ENCODE measurements at regions not wholly inside any gene's neighbourhood (a gene's known extent, or its start where the extent isn't known, plus 50 kb on each side); places are given as distances from the start of the nearest gene placed in this dataset.
A peak's percentile ranks its signal among the peaks of the same experiment; 100 is the strongest.

GRCh38 chr1:244319283-244320132 is 132.2 kb downstream of the ADSS2 start:
- WGBS, 2 donors: 48 to 71% methylated on average over 9 of the region's 9 CpGs
- Histone ChIP-seq H3K4me3 (no peak overlapping the region), H3K27ac (peak overlapping the region; percentile 77 to 86 (median 83)), H3K4me1 (peaks cover 20 to 42% (median 35%) of the 10 kb centered on the region in 4 donors), H3K9me3 (no peaks in the 10 kb centered on the region), H3K36me3 (no peaks in the 10 kb centered on the region), H3K27me3 (no peaks in the 10 kb centered on the region)
- DNase-seq (peak in 1 of 2 donors; percentile 57), ATAC-seq (ENCODE audit: low FRiP score in 2 of 2) (peak; percentile 75 to 78)
- peak in 1 of 4 donors; percentile 49 for TF ChIP-seq EP300 (IDR thresholded peaks at IDR 0.05)
- peak in 1 of 2 donors; percentile 63 for TF ChIP-seq POLR2AphosphoS5 (IDR thresholded peaks at IDR 0.05)
- TF ChIP-seq POLR2A (IDR thresholded peaks at IDR 0.05): no peak

DNA sequence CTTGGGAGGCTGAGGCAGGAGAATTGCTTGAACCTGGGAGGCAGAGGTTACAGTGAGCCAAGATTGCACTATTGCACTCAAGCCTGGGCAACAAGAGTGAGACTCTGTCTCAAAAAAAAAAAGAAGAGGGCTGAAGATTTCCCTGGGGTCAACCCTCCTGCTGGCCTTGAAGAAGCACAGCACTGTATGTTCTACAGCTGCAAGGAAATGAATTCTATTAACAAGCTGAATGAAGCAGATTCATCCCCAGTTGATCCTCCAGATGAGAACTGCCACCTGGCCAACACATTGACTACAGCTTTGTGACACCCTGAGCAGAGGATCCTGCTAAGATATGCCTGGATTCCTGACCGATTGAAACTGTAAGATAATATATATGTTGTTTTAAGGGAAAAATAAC is 129.5 kb downstream of the ADSS2 start:
- ATAC-seq (ENCODE audit: low FRiP score in 2 of 2) (no peak), DNase-seq (no peak)
- Histone ChIP-seq H3K36me3 (no peaks in the 10 kb centered on the region), H3K9me3 (no peaks in the 10 kb centered on the region), H3K4me3 (no peak overlapping the region), H3K27me3 (no peaks in the 10 kb centered on the region), H3K4me1 (peaks cover 20 to 48% (median 38%) of the 10 kb centered on the region in 4 donors), H3K27ac (peak overlapping the region; percentile 82 to 90 (median 87))
- TF ChIP-seq POLR2AphosphoS5 (IDR thresholded peaks at IDR 0.05): no peak
- TF ChIP-seq EP300 (IDR thresholded peaks at IDR 0.05): no peak
- TF ChIP-seq CTCF (IDR thresholded peaks at IDR 0.05): no peak
- TF ChIP-seq POLR2A (IDR thresholded peaks at IDR 0.05): no peak
- WGBS, 2 donors: 74 to 76% methylated on average over 1 of the region's 1 CpG

- ATAC-seq (ENCODE audit: low FRiP score in 2 of 2) (peak; percentile 87 to 90), DNase-seq (peak in 1 of 2 donors; percentile 72)
- H3K4me3 ChIP-seq: peak overlapping the region in 1 of 4 donors; percentile 19
- 24 to 25% methylated on average over 6 of the region's 6 CpGs for WGBS, 2 donors
- no peaks in the 10 kb centered on the region for H3K27me3 ChIP-seq
- H3K9me3 ChIP-seq: no peaks in the 10 kb centered on the region
- H3K27ac ChIP-seq: peak overlapping the region; percentile 82 to 90 (median 87)
- no peak for TF ChIP-seq CTCF (IDR thresholded peaks at IDR 0.05)
- TF ChIP-seq POLR2AphosphoS5 (IDR thresholded peaks at IDR 0.05): peak in 1 of 2 donors; percentile 33
- TF ChIP-seq EP300 (IDR thresholded peaks at IDR 0.05): peak in 2 of 4 donors; percentile 10 to 50
- TF ChIP-seq POLR2A (IDR thresholded peaks at IDR 0.05): peak in 1 of 4 donors; percentile 32
- no peaks in the 10 kb centered on the region for H3K36me3 ChIP-seq
- H3K4me1 ChIP-seq: peaks cover 20 to 48% (median 37%) of the 10 kb centered on the region in 4 donors
Observed at GRCh38 chr1:244322791-244323521, 128.8 kb downstream of the ADSS2 start.

- Histone ChIP-seq H3K27me3 (no peaks in the 10 kb centered on the region), H3K4me3 (peak overlapping the region in 3 of 4 donors; percentile 4 to 19 (median 12)), H3K4me1 (peaks cover 20 to 48% (median 37%) of the 10 kb centered on the region in 4 donors), H3K36me3 (no peaks in the 10 kb centered on the region), H3K27ac (peak overlapping the region; percentile 82 to 90 (median 87)), H3K9me3 (no peaks in the 10 kb centered on the region)
- no peak for DNase-seq
- TF ChIP-seq POLR2AphosphoS5 (IDR thresholded peaks at IDR 0.05) (no peak), EP300 (IDR thresholded peaks at IDR 0.05) (no peak), POLR2A (IDR thresholded peaks at IDR 0.05) (no peak), CTCF (IDR thresholded peaks at IDR 0.05) (no peak)
- ATAC-seq (ENCODE audit: low FRiP score in 2 of 2): no peak
- 85 to 91% methylated on average over 8 of the region's 8 CpGs for WGBS, 2 donors
Observed at GRCh38 chr1:244324176-244324883, 127.4 kb downstream of the ADSS2 start.

Data from upper lobe of left lung (tissue), 6 donors.